ENCODE measurements at regions not wholly inside any gene's neighbourhood (a gene's known extent, or its start where the extent isn't known, plus 50 kb on each side); places are given as distances from the start of the nearest gene placed in this dataset.

DNA sequence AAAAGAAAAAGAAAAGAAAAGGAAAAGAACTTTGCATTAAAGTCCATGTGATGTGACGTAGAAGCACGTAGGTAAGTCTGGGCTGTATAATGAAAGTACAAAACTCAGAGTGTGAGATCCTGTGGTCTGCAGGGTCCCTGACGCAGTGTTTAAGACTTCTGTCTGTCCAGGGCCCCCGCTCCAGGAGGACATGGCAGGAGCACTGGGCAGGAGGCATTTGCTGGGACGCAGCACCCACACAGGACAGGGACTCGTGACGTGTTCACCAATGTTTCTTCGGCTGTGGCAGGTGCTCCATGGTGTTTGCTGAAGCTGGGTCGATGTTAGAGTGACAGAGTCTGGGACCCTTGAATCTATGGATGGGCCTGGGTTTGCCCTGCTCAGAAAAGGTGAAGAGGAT lies 348.1 kb downstream of the BRD1 start:
- TF ChIP-seq, protein P1, sequence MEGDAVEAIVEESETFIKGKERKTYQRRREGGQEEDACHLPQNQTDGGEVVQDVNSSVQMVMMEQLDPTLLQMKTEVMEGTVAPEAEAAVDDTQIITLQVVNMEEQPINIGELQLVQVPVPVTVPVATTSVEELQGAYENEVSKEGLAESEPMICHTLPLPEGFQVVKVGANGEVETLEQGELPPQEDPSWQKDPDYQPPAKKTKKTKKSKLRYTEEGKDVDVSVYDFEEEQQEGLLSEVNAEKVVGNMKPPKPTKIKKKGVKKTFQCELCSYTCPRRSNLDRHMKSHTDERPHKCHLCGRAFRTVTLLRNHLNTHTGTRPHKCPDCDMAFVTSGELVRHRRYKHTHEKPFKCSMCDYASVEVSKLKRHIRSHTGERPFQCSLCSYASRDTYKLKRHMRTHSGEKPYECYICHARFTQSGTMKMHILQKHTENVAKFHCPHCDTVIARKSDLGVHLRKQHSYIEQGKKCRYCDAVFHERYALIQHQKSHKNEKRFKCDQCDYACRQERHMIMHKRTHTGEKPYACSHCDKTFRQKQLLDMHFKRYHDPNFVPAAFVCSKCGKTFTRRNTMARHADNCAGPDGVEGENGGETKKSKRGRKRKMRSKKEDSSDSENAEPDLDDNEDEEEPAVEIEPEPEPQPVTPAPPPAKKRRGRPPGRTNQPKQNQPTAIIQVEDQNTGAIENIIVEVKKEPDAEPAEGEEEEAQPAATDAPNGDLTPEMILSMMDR (IDR thresholded peaks at IDR 0.05) = no peak
- TF ChIP-seq POLR2A (IDR thresholded peaks at IDR 0.05) = no peak

All from heart left ventricle (tissue), 13 donors.